OCI-LY7 (cell line): ENCODE measurements at regions not wholly inside any gene's neighbourhood (a gene's known extent, or its start where the extent isn't known, plus 50 kb on each side); places are given as distances from the start of the nearest gene placed in this dataset.

ENCODE experiments used
- BruUV-seq: library from RNA; stranded (reverse); fragments of 400-500 nt; replicated peaks from 2 replicates; lab custom pipeline; 2021; lab: Mats Ljungman, UMichigan
- CTCF ChIA-PET: fragments of 300-600 bp; sonication (Branson Sonifier 250); formaldehyde crosslinking; loops from one replicate; lab custom pipeline; 2022; ENCODE audit warnings: antibody characterized with exemption; ENCODE audit not compliant: unreplicated experiment; lab: Charles Lee
- POLR2A ChIA-PET: fragments of 300-600 bp; sonication (Branson Sonifier 250); formaldehyde crosslinking; loops from one replicate; lab custom pipeline; 2022; ENCODE audit warnings: antibody characterized with exemption; lab: Charles Lee
- DNase-seq: peaks from one replicate; pipeline ENCODE4 v3.0.0-alpha.2; 2015; ENCODE audit warnings: low spot score
- H2AFZ ChIP-seq: fragments of 200-600 bp; sonication (generic), shearing (Covaris generic); 2 replicates; pipeline ENCODE4 v1.6.1; 2014; ENCODE audit warnings: mild to moderate bottlenecking, antibody characterized with exemption, low read length, moderate library complexity
- H3K27ac ChIP-seq: fragments of 200-600 bp; sonication (generic); 2 replicates; pipeline ENCODE4 v1.5.1; 2014; ENCODE audit warnings: mixed run types, low read depth, mild to moderate bottlenecking, moderate library complexity, low read length, inconsistent platforms; ENCODE audit not compliant: poor library complexity, severe bottlenecking
- H3K36me3 ChIP-seq: fragments of 200-600 bp; sonication (generic); 2 replicates; pipeline ENCODE4 v1.6.1; 2014; ENCODE audit warnings: mild to moderate bottlenecking, antibody characterized with exemption, low read length, moderate library complexity, mixed read lengths; ENCODE audit not compliant: insufficient read depth
- H3K4me1 ChIP-seq: fragments of 200-600 bp; sonication (generic); 2 replicates; pipeline ENCODE4 v1.5.1; 2014; ENCODE audit warnings: mild to moderate bottlenecking, low read length; ENCODE audit not compliant: insufficient read depth, poor library complexity, severe bottlenecking
- H3K4me2 ChIP-seq: fragments of 200-600 bp; sonication (generic); 2 replicates; pipeline ENCODE4 v1.6.1; 2014; ENCODE audit warnings: mild to moderate bottlenecking, low read length
- H3K4me3 ChIP-seq: fragments of 200-600 bp; sonication (generic); 2 replicates; pipeline ENCODE4 v1.5.1; 2014; ENCODE audit warnings: mild to moderate bottlenecking, low read depth, low read length; ENCODE audit not compliant: poor library complexity, severe bottlenecking
- H3K79me2 ChIP-seq: fragments of 200-600 bp; sonication (generic); 2 replicates; pipeline ENCODE4 v1.6.1; 2016; ENCODE audit warnings: low read depth, mild to moderate bottlenecking, low read length, moderate library complexity, mixed read lengths; ENCODE audit not compliant: insufficient read depth
- H3K9me2 ChIP-seq: fragments of 200-600 bp; sonication (generic); 2 replicates; pipeline ENCODE4 v1.6.1; 2016; ENCODE audit warnings: mild to moderate bottlenecking, low read length, mixed read lengths; ENCODE audit not compliant: insufficient read depth
- H3K9me3 ChIP-seq: fragments of 200-600 bp; sonication (generic); 2 replicates; pipeline ENCODE4 v1.6.1; 2014; ENCODE audit warnings: mild to moderate bottlenecking, mixed run types, low read length, mixed read lengths
- H4K20me1 ChIP-seq: fragments of 200-600 bp; sonication (generic); 2 replicates; pipeline ENCODE4 v1.6.1; 2014; ENCODE audit warnings: mild to moderate bottlenecking, antibody characterized with exemption, low read length, moderate library complexity, mixed read lengths; ENCODE audit not compliant: insufficient read depth
- EZH2phosphoT487 ChIP-seq: fragments of 200-600 bp; sonication (generic); IDR thresholded peaks from 2 replicates; pipeline ENCODE4 v1.6.1; 2018; ENCODE audit warnings: low read depth, borderline replicate concordance, mild to moderate bottlenecking, mixed run types, antibody characterized with exemption, low read length, moderate library complexity, mixed read lengths
- intact Hi-C: fragments of 100-400 bp; cut with micrococcal nuclease; formaldehyde crosslinking; loops from one replicate; pipeline ENCODE4 v1.10.0; 2022; ENCODE audit not compliant: unreplicated experiment
- TF ChIP-seq, protein P1 (sequence below): fragments of 200-600 bp; sonication (generic); conservative IDR thresholded peaks from 2 replicates; pipeline ENCODE4 v1.5.1; 2014; ENCODE audit warnings: mild to moderate bottlenecking, antibody characterized with exemption, low read length, moderate library complexity, mixed read lengths

DNA sequence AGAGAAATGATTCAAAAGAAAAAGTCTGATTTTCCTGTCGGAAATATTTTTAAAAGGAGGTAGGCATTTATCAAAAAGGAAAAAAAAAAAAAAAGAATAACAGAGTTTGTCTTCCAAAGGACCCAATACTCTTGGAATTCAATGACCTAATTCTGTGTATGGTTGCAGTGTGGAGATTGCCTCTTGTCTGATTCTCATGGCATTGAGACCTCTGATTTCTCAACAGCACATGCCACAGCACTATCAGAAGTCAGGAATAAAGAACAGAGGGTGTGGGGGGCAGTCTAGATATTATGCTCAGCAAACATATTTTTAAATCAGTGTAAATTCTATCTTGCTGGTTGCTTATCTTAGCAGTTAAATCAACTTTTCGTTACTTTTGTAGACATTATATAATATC is 81.3 kb upstream of the SOX9 start:
- POLR2A ChIA-PET, result interaction anchor here (1.1 to 1.9 kb wide), 3 partner anchors 15 to 28 kb away, joined by 3 to 4 read pairs (median 3); no protein-coding TSS in a partner anchor
- no peak for TF ChIP-seq EZH2phosphoT487
- TF ChIP-seq, protein P1, sequence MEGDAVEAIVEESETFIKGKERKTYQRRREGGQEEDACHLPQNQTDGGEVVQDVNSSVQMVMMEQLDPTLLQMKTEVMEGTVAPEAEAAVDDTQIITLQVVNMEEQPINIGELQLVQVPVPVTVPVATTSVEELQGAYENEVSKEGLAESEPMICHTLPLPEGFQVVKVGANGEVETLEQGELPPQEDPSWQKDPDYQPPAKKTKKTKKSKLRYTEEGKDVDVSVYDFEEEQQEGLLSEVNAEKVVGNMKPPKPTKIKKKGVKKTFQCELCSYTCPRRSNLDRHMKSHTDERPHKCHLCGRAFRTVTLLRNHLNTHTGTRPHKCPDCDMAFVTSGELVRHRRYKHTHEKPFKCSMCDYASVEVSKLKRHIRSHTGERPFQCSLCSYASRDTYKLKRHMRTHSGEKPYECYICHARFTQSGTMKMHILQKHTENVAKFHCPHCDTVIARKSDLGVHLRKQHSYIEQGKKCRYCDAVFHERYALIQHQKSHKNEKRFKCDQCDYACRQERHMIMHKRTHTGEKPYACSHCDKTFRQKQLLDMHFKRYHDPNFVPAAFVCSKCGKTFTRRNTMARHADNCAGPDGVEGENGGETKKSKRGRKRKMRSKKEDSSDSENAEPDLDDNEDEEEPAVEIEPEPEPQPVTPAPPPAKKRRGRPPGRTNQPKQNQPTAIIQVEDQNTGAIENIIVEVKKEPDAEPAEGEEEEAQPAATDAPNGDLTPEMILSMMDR, result no peak
- Histone ChIP-seq H3K4me3 (no peak overlapping the region), H3K36me3 (no peaks in the 10 kb centered on the region), H3K9me2 (no peaks in the 10 kb centered on the region), H3K4me1 (peaks cover 7% of the 10 kb centered on the region), H2AFZ (no peak overlapping the region), H3K27ac (no peak overlapping the region), H4K20me1 (no peaks in the 10 kb centered on the region), H3K79me2 (no peaks in the 10 kb centered on the region), H3K4me2 (no peak overlapping the region), H3K9me3 (no peaks in the 10 kb centered on the region)
- BruUV-seq, result no TSS peak
- CTCF ChIA-PET, result no interaction called here
- intact Hi-C loops, result no loop called here
- DNase-seq, result no peak

DNA sequence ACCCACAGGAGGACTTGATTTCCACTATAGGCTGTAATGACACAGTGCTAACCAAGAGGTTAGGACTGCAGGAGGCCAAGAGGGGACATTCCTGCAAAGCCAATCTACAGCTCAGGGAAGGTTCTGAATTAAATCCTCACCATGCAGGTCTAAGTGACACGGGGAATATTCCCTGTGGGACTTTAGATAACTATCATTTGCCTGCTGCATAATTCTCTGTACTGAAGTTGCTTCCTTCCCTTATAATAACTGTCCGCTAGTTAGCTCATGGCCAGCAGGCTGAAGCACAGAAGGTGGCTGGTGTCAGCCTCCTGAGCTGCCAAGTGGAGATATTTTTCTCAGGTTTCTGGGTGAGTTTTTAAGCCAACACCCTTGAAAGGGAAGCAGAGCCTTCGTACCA is 74.6 kb upstream of the SOX9 start:
- CTCF ChIA-PET, result no interaction called here
- Histone ChIP-seq H3K9me3 (no peaks in the 10 kb centered on the region), H3K36me3 (no peaks in the 10 kb centered on the region), H3K79me2 (no peaks in the 10 kb centered on the region), H2AFZ (no peak overlapping the region), H3K4me1 (no peaks in the 10 kb centered on the region), H3K4me2 (no peak overlapping the region), H3K9me2 (no peaks in the 10 kb centered on the region), H3K4me3 (no peak overlapping the region), H4K20me1 (no peaks in the 10 kb centered on the region), H3K27ac (no peak overlapping the region)
- POLR2A ChIA-PET, result no interaction called here
- intact Hi-C loops, result loop anchor here (1.0 kb wide), 1 partner anchor 21 kb away; no protein-coding TSS in a partner anchor
- no TSS peak for BruUV-seq
- DNase-seq, result no peak
- TF ChIP-seq, protein P1, result no peak
- no peak for TF ChIP-seq EZH2phosphoT487

DNA sequence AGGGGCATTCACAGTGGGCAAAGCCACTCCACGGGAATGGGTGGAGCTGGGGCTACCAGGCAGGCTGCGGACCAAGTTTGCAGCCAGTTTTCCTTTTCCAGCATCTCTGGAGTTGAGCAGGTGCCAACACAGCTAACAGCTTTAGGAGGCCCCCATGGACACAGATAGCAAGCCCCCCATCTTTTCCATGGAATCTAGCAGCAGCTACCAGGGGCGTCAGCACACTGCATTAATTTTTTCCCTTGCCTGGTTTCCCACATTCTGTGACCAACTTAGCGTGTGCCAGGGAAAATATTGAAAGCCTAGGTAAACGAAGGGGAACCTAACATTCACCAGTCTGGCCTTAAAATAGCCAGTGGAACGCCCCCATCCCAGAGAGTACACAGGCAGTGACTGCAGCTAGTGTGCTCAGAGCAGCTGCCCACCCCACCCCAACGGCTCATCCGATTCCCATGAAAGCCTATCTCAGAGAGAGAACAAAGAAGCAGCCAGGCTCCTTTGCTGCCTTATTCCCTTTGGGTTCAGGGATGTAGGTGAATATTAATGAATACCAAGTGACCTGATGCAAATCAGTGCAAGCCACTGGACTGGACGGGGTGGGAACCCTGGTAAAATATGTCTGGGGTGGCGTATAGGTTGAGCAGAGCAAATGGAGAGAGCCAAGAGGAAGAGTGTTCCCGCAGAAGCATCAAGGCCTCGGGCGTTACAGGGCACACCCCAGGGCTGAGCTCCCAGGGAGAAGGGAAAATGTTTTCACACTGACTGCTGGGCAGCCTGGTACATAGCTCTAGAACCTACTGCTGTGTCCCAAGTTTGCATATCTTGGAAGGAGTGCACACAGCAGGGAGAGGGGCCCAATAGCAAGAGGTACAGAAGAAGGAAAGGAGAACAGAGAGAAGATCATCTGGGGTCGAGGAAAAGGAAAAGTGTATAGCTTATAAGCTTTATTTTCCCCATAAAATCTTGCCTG is 73.9 kb upstream of the SOX9 start:
- CTCF ChIA-PET, result no interaction called here

More for the DNA sequence above, 73.9 kb upstream of the SOX9 start:
- Histone ChIP-seq H3K79me2 (no peaks in the 10 kb centered on the region), H3K4me1 (no peaks in the 10 kb centered on the region), H3K4me3 (no peak overlapping the region), H2AFZ (no peak overlapping the region), H3K9me3 (no peaks in the 10 kb centered on the region), H3K36me3 (no peaks in the 10 kb centered on the region), H4K20me1 (no peaks in the 10 kb centered on the region), H3K4me2 (no peak overlapping the region), H3K27ac (no peak overlapping the region), H3K9me2 (no peaks in the 10 kb centered on the region)
- TF ChIP-seq, protein P1, result no peak
- no peak for TF ChIP-seq EZH2phosphoT487
- intact Hi-C loops, result loop anchor here (1.0 kb wide), 1 partner anchor 20 kb away; no protein-coding TSS in a partner anchor
- DNase-seq, result no peak
- POLR2A ChIA-PET, result interaction anchor here (0.6 kb wide), 1 partner anchor 279 kb away, joined by 3 read pairs; no protein-coding TSS in a partner anchor
- BruUV-seq, result no TSS peak
